KBM-7 (cell line): ENCODE measurements at regions not wholly inside any gene's neighbourhood (a gene's known extent, or its start where the extent isn't known, plus 50 kb on each side); places are given as distances from the start of the nearest gene placed in this dataset.

Source experiments
- DNase-seq: peaks from one replicate; pipeline ENCODE4 v3.0.0-alpha.2; 2015
- in situ Hi-C: fragments of 300-500 bp; cut with MboI; formaldehyde crosslinking; loops from 2 replicates; pipeline ENCODE4 v1.14.3; 2020; ENCODE audit warnings: low sequenced_read_pairs, low pct_unique_long_range_greater_than_20kb, mixed read lengths

- in situ Hi-C loops: no loop called here
- DNase-seq: peak; percentile 64
Measured at GRCh38 chr5:74433255-74433895, 207.2 kb downstream of the ENC1 start.

DNA sequence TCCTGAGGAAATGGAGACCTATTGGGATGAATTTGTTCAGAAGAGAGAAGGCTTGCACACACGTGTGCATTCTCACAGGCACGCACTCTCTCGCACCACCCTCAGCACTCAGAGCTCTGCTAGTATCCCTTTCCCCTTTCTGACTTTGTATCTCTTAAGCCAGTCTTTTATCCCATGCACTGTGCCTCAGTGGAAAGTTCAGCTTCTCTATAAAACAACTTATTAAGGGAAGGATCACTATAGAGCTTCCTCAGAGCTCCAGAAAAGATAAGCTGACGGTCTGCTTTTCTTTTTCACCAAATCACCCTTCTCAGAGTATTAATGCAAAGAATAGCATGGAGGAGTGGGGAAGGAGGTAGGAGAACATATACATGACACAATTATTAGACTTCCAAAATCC is 207.8 kb downstream of the ENC1 start:
- no peak for DNase-seq
- in situ Hi-C loops: no loop called here

GRCh38 chr5:74432216-74432615 is 208.3 kb downstream of the ENC1 start:
- DNase-seq: no peak
- in situ Hi-C loops: no loop called here

DNA sequence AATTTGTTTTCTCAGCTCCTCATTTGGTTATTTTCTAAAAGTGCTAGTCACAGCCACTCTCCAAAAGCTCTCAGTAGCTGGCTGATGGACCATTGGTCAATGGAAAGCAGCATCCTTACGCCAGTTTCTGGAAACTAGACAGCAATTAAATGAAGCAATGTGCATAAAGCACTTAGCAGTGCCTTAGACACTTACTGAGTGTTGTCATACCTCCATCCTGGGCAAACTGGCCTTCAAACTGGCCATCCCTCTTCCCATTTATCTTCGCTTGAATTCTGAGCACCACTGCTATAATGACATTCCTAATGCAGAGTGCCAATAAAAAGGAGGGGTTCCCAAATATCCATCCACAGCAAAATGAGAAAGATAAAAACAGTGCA is 209.2 kb downstream of the ENC1 start:
- in situ Hi-C loops: no loop called here
- DNase-seq: no peak

- DNase-seq: no peak
- in situ Hi-C loops: no loop called here
Measured at GRCh38 chr5:74430631-74431289, 209.8 kb downstream of the ENC1 start.

GRCh38 chr5:74429495-74429894 is 211.0 kb downstream of the ENC1 start:
- in situ Hi-C loops: no loop called here
- DNase-seq: no peak

DNA sequence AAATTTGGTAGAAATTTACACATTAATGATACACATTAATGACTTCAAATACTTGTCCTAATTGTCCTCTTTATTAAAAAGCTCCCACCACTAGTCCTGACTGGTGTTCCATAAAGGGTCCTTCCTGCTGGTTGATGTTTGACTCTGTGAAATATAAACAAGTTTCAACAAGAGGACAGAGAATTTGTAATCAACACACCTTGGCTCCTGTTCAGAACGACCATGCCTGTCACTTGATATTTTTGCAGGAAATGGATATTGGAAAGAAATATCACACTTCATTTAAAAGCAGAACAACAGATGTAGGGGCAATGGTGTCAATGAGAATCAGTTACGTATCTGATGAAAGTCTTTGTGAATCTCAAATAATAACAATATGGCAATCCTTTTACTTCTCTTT is 211.7 kb downstream of the ENC1 start:
- DNase-seq: no peak
- in situ Hi-C loops: no loop called here

- DNase-seq: no peak
- in situ Hi-C loops: no loop called here
Measured at GRCh38 chr5:74428275-74428674, 212.3 kb downstream of the ENC1 start.

DNA sequence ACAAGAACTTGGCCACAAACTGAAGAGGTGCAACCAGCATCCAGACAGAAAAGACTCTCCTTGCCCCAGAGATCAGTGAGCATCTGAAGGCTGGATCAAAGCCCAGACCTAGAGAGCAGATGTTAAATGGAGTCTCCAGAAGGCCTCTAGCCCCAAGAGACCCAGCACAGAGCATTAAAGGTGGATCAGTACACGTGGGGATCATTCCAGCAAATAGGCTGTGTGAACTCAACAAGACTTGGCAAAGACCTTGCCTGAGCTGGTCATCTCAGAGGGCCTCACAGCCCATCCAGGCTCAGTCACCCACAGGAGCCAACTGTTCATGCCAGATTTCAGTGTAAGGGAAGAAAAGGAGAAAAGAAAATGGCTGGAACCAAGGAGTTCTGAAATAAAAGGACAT is 214.0 kb downstream of the ENC1 start:
- in situ Hi-C loops: no loop called here
- DNase-seq: no peak

DNA sequence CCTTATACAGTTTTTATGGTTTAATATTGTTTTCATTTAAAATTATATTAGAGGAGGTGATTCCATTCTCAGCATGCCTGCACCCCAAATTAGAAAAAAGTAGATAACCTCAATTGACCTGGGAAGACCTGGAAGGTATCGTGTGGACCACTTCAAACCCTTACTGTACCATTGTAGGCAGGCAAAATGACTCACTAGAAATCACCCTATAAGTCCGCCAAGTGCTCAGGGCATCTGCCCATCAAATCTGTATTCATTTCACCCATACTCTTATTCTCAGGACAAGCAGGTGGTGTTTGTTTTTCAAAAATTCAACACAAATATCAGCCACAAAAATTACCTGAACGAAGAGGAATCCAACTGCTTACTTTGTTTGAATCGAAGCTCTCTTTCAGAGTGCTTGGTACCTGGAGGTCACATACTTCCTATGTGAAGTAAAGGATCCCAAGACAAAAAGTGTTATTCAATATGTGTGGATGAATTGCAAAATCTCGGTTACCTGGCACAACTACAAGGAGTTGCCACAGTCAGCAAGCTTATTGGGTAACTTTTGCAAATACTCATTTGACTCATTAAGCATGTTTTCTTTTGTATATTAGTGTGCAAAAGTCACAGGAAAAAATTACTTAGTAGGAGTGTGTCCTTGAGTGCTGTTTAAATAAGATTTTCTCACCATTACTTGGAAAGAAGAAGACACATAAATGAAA is 216.2 kb downstream of the ENC1 start:
- no peak for DNase-seq
- in situ Hi-C loops: no loop called here

GRCh38 chr5:74423383-74423782 is 217.1 kb downstream of the ENC1 start:
- in situ Hi-C loops: no loop called here
- DNase-seq: no peak

GRCh38 chr5:74422671-74423070 is 217.9 kb downstream of the ENC1 start:
- in situ Hi-C loops: no loop called here
- DNase-seq: no peak

- no peak for DNase-seq
Measured at GRCh38 chr5:74422030-74422429, 218.5 kb downstream of the ENC1 start.

GRCh38 chr5:74421377-74421776 is 219.2 kb downstream of the ENC1 start:
- in situ Hi-C loops: no loop called here
- DNase-seq: no peak

More at GRCh38 chr5:74422030-74422429, 218.5 kb downstream of the ENC1 start:
- in situ Hi-C loops: no loop called here

- in situ Hi-C loops: no loop called here
Measured at GRCh38 chr5:74420947-74421346, 219.6 kb downstream of the ENC1 start.

DNA sequence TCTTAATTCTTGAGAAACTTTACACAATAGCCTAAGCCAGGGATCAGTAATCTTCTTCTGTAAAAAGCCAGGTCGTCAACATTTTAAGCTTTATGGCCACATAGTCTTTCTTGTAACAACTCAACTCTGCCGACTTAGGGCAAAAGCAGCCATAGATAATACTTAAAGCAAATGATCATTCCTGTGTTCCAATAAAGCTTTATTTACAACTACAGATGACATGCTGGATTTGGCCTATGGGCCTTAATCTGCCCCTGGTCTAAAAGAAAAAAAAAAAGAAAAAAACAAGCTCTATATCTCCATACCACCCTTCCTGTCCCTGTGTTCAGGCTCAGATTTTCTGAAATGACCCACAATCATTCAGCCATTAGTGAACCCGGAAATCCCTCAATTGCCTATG is 220.3 kb downstream of the ENC1 start:
- DNase-seq: no peak
- in situ Hi-C loops: no loop called here

More at GRCh38 chr5:74420947-74421346, 219.6 kb downstream of the ENC1 start:
- no peak for DNase-seq

DNA sequence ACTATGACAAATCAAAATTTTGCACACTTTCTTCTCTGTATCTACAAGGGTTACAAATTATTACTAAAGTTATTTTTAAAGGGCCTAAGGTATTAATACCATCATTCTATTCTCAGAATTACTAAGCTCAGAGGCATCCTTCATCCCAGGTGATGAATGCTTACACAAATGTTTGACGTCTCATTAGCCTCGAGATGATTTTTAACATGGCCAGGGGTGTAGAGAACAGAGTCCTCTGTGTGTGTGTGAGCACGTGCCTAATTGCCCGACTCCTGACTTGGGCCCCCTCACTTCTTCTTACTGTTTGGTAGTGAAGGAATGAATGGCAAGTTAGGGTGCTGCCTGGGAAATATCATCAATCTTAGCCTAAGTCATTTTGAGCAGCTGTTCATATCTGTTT is 221.1 kb downstream of the ENC1 start:
- no peak for DNase-seq
- in situ Hi-C loops: no loop called here

GRCh38 chr5:74418709-74419108 is 221.8 kb downstream of the ENC1 start:
- in situ Hi-C loops: no loop called here
- DNase-seq: no peak

GRCh38 chr5:74418261-74418660 is 222.3 kb downstream of the ENC1 start:
- in situ Hi-C loops: no loop called here
- DNase-seq: no peak

- DNase-seq: peak; percentile 41
- in situ Hi-C loops: no loop called here
Measured at GRCh38 chr5:74415695-74416102, 224.8 kb downstream of the ENC1 start.
